PC-9 (cell line): ENCODE measurements at regions not wholly inside any gene's neighbourhood (a gene's known extent, or its start where the extent isn't known, plus 50 kb on each side); places are given as distances from the start of the nearest gene placed in this dataset.

ENCODE experiments used
- BruUV-seq: library from RNA; stranded (reverse); fragments of 400-500 nt; replicated peaks from 2 replicates; lab custom pipeline; 2021; lab: Mats Ljungman, UMichigan
- CTCF ChIA-PET: fragments of 300-600 bp; sonication (Branson Sonifier 250); formaldehyde crosslinking; loops from one replicate; lab custom pipeline; 2022; ENCODE audit warnings: antibody characterized with exemption; lab: Charles Lee
- POLR2A ChIA-PET: fragments of 300-600 bp; sonication (Branson Sonifier 250); formaldehyde crosslinking; loops from one replicate; lab custom pipeline; 2022; ENCODE audit warnings: antibody characterized with exemption; ENCODE audit not compliant: unreplicated experiment; lab: Charles Lee
- DNase-seq, 2 experiments: peaks; one replicate each; pipeline versions ENCODE4 v3.0.0 to v3.0.0-alpha.2; 2015 to 2022; ENCODE audit warnings: mixed read lengths in 1 of 2
- H2AFZ ChIP-seq: fragments of 200-600 bp; sonication (generic); 2 replicates; pipeline ENCODE4 v1.8.1; 2017; ENCODE audit warnings: antibody characterized with exemption
- H3F3A ChIP-seq: fragments of 200-600 bp; sonication (generic); 2 replicates; pipeline ENCODE4 v1.8.1; 2017; ENCODE audit warnings: antibody characterized with exemption, mild to moderate bottlenecking, low read depth; ENCODE audit not compliant: insufficient read depth
- H3K27ac ChIP-seq: fragments of 200-600 bp; sonication (generic); 2 replicates; pipeline ENCODE4 v1.6.1; 2016; ENCODE audit warnings: mixed run types
- H3K27me3 ChIP-seq: fragments of 200-600 bp; sonication (generic); 2 replicates; pipeline ENCODE4 v1.6.1; 2016; ENCODE audit warnings: low read depth, mixed run types; ENCODE audit not compliant: insufficient read depth
- H3K36me3 ChIP-seq: fragments of 200-600 bp; sonication (generic); 2 replicates; pipeline ENCODE4 v1.6.1; 2016; ENCODE audit warnings: low read depth, mixed run types
- H3K4me1 ChIP-seq: fragments of 200-600 bp; sonication (generic); replicated peaks from 2 replicates; pipeline ENCODE4 v1.6.1; 2016; ENCODE audit warnings: mixed run types; ENCODE audit not compliant: insufficient read depth
- H3K4me2 ChIP-seq: fragments of 200-600 bp; sonication (generic); 2 replicates; pipeline ENCODE4 v1.6.1; 2017; ENCODE audit warnings: mixed run types
- H3K4me3 ChIP-seq: fragments of 200-600 bp; sonication (generic); 2 replicates; pipeline ENCODE4 v1.6.1; 2016; ENCODE audit warnings: mixed run types
- H3K79me2 ChIP-seq: fragments of 200-600 bp; sonication (generic); 2 replicates; pipeline ENCODE4 v1.6.1; 2017; ENCODE audit warnings: low read depth, mixed run types
- H3K9me2 ChIP-seq: fragments of 200-600 bp; sonication (generic); 2 replicates; pipeline ENCODE4 v1.8.1; 2017; ENCODE audit warnings: mild to moderate bottlenecking; ENCODE audit not compliant: insufficient read depth
- H3K9me3 ChIP-seq: fragments of 200-600 bp; sonication (generic); 2 replicates; pipeline ENCODE4 v1.8.1; 2016; ENCODE audit warnings: low read depth; ENCODE audit not compliant: insufficient read depth
- H4K20me1 ChIP-seq: fragments of 200-600 bp; sonication (generic); 2 replicates; pipeline ENCODE4 v1.8.1; 2017; ENCODE audit not compliant: insufficient read depth
- EZH2 ChIP-seq: fragments of 200-600 bp; sonication (generic); IDR thresholded peaks from 2 replicates; pipeline ENCODE4 v1.8.0; 2017; ENCODE audit warnings: antibody characterized with exemption, low read depth
- intact Hi-C: fragments of 100-400 bp; cut with micrococcal nuclease; formaldehyde crosslinking; loops from one replicate; pipeline ENCODE4 v1.10.0; 2022; ENCODE audit not compliant: unreplicated experiment
- TF ChIP-seq, protein P1 (sequence below): fragments of 200-600 bp; sonication (generic); conservative IDR thresholded peaks from 2 replicates; pipeline ENCODE4 v1.6.1; 2017; ENCODE audit warnings: mixed run types, antibody characterized with exemption, mild to moderate bottlenecking, moderate library complexity

DNA sequence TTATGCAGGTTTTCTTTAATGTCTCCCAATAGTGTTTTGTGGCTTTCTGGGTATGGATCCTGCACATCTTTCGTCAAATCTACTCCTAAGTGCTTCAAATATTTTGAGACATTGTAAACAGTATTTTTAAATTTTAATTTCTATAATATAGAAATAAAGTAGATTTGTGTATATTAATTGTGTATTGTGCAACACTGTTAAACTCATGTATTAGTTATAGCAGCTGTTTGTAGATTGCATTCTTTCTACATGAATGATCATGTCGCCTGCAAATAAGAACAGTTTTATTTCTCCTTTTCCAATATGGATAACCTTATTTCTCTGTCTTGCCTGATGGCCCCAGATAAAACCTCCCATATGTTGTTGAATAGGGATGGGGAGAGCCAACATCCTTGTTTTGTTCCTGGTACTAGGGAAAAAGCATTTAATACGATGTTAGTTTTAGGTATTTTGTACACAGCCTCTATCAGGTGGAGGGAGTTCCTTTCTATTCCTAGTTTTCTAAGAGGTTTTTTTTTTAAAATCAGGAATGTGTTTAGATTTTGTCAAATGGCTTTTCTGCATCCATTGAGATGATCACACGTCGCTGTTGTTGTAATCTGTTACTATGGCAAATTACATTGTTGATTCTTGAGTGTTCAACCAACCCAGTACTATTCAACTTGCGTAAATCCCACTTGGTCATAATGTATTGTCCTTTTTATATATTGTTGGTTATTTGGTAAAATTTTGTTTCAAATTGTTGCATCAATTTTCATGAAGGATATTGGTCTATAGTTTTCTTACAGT is 71.1 kb upstream of the DGKG start:
- Histone ChIP-seq H3K79me2 (no peaks in the 10 kb centered on the region), H3F3A (no peaks in the 10 kb centered on the region), H3K4me1 (no peaks in the 10 kb centered on the region), H4K20me1 (no peaks in the 10 kb centered on the region), H3K27ac (no peak overlapping the region), H3K4me2 (no peak overlapping the region), H3K36me3 (no peaks in the 10 kb centered on the region), H3K9me2 (no peaks in the 10 kb centered on the region), H3K4me3 (no peak overlapping the region), H2AFZ (no peak overlapping the region), H3K27me3 (peaks cover 71% of the 10 kb centered on the region), H3K9me3 (no peaks in the 10 kb centered on the region)
- POLR2A ChIA-PET: no interaction called here
- CTCF ChIA-PET: no interaction called here
- DNase-seq: no peak
- no TSS peak for BruUV-seq
- TF ChIP-seq EZH2: no peak
- TF ChIP-seq, protein P1, sequence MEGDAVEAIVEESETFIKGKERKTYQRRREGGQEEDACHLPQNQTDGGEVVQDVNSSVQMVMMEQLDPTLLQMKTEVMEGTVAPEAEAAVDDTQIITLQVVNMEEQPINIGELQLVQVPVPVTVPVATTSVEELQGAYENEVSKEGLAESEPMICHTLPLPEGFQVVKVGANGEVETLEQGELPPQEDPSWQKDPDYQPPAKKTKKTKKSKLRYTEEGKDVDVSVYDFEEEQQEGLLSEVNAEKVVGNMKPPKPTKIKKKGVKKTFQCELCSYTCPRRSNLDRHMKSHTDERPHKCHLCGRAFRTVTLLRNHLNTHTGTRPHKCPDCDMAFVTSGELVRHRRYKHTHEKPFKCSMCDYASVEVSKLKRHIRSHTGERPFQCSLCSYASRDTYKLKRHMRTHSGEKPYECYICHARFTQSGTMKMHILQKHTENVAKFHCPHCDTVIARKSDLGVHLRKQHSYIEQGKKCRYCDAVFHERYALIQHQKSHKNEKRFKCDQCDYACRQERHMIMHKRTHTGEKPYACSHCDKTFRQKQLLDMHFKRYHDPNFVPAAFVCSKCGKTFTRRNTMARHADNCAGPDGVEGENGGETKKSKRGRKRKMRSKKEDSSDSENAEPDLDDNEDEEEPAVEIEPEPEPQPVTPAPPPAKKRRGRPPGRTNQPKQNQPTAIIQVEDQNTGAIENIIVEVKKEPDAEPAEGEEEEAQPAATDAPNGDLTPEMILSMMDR: no peak
- intact Hi-C loops: no loop called here

DNA sequence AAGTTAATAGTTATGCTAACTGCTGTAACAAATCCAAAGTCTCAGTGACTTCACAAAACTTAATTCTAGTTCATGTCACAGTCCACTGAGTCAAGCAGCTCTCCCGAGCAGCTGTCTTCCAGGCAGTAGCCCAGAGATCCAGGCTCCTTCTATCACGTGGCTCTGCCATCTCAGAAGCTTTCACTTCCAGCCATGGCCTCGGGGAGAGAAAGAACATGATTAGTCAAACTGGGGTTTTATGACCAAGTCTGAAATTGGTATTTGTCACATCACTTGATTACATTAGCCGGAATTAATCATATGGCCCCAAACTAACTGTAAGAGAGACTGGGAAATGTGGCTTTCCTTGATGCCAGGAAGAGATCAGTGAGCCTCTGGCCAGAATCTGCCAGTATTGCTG is 70.2 kb upstream of the DGKG start:
- Histone ChIP-seq H3K79me2 (no peaks in the 10 kb centered on the region), H2AFZ (no peak overlapping the region), H3K4me2 (no peak overlapping the region), H3K4me3 (no peak overlapping the region), H3K9me2 (no peaks in the 10 kb centered on the region), H3F3A (no peaks in the 10 kb centered on the region), H3K4me1 (no peaks in the 10 kb centered on the region), H3K36me3 (no peaks in the 10 kb centered on the region), H4K20me1 (no peaks in the 10 kb centered on the region), H3K27ac (no peak overlapping the region), H3K9me3 (no peaks in the 10 kb centered on the region), H3K27me3 (peaks cover 66% of the 10 kb centered on the region)
- BruUV-seq: no TSS peak
- intact Hi-C loops: no loop called here
- TF ChIP-seq, protein P1: no peak
- DNase-seq: no peak
- POLR2A ChIA-PET: no interaction called here
- CTCF ChIA-PET: no interaction called here

- ChIA-PET CTCF (no interaction called here), POLR2A (no interaction called here)
- Histone ChIP-seq H3K4me1 (no peaks in the 10 kb centered on the region), H2AFZ (no peak overlapping the region), H3K27me3 (peaks cover 61% of the 10 kb centered on the region), H3K9me3 (no peaks in the 10 kb centered on the region), H3F3A (no peaks in the 10 kb centered on the region), H3K4me2 (no peak overlapping the region), H4K20me1 (no peaks in the 10 kb centered on the region), H3K4me3 (no peak overlapping the region), H3K79me2 (no peaks in the 10 kb centered on the region), H3K27ac (no peak overlapping the region), H3K9me2 (no peaks in the 10 kb centered on the region; the same call in 1 of the 2 replicates), H3K36me3 (no peaks in the 10 kb centered on the region)
- BruUV-seq: no TSS peak
- intact Hi-C loops: no loop called here
- TF ChIP-seq EZH2: no peak
- TF ChIP-seq, protein P1: no peak
- DNase-seq: peak in 1 of 2 experiments; percentile 4
Observed at GRCh38 chr3:186427627-186428281, 65.7 kb upstream of the DGKG start.
